Activated CD4-positive, alpha-beta T cell treated with anti-CD3 and anti-CD28 coated beads, Interleukin-2, amount 10 ng/mL, durations not matched to agents 7 days and 5 days (primary cell): ENCODE measurements at regions not wholly inside any gene's neighbourhood (a gene's known extent, or its start where the extent isn't known, plus 50 kb on each side); places are given as distances from the start of the nearest gene placed in this dataset.

ENCODE experiments used
- CTCF ChIA-PET: fragments of 350-600 bp; sonication (Branson Sonifier 250); formaldehyde crosslinking; loops from one replicate; lab custom pipeline; 2021; ENCODE audit warnings: antibody characterized with exemption; lab: Charles Lee
- POLR2A ChIA-PET: fragments of 350-600 bp; sonication (Branson Sonifier 250); formaldehyde crosslinking; loops from one replicate; lab custom pipeline; 2021; ENCODE audit warnings: antibody characterized with exemption; lab: Charles Lee
- DNase-seq: peaks from one replicate; pipeline ENCODE4 v3.0.0-alpha.2; 2020
- H3K27ac Mint-ChIP-seq: one replicate; pipeline ENCODE4 v1.8.0; 2021; ENCODE audit warnings: mild to moderate bottlenecking, moderate library complexity, mixed read lengths
- H3K27me3 Mint-ChIP-seq: one replicate; pipeline ENCODE4 v1.8.0; 2021; ENCODE audit warnings: mixed read lengths
- H3K36me3 Mint-ChIP-seq: one replicate; pipeline ENCODE4 v1.8.0; 2021; ENCODE audit warnings: low read depth, mixed read lengths
- H3K4me1 Mint-ChIP-seq: one replicate; pipeline ENCODE4 v1.8.0; 2021; ENCODE audit warnings: mixed read lengths
- H3K4me3 Mint-ChIP-seq: one replicate; pipeline ENCODE4 v1.8.0; 2021; ENCODE audit warnings: mild to moderate bottlenecking, moderate library complexity, mixed read lengths
- H3K9me3 Mint-ChIP-seq: one replicate; pipeline ENCODE4 v1.8.0; 2021; ENCODE audit warnings: mixed read lengths

DNA sequence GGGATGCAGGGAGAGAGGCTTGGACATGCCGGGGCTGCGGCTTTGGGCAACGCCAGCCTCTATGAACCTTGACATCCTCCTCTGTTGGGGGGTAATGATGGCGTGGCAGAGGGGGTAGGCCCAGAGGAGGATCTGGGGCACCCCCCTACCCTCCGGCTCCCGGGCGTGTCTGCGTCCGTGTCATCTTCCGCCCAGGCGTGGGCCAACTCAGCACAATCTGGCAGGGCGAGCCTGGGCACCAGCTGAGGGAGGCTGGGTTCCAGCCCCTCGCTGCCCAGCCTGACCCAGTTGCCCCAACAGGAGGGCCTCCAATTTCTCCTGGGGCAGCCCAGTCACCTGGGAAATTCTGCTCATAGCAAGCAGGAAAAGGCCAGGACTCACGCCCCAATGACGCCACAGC, 62.9 kb upstream of the IL17B start:
- no peaks in the 10 kb centered on the region for H3K36me3 Mint-ChIP-seq
- POLR2A ChIA-PET, result no interaction called here
- peaks cover 2% of the 10 kb centered on the region for H3K9me3 Mint-ChIP-seq
- H3K4me1 Mint-ChIP-seq, result peaks cover 17% of the 10 kb centered on the region
- no peak for DNase-seq
- no peak overlapping the region for H3K27ac Mint-ChIP-seq
- H3K27me3 Mint-ChIP-seq, result no peaks in the 10 kb centered on the region
- no peak overlapping the region for H3K4me3 Mint-ChIP-seq
- CTCF ChIA-PET, result interaction anchor here (0.5 to 6.2 kb wide), 15 partner anchors 8 to 203 kb away, joined by 3 to 33 read pairs (median 5); partner anchors contain the start of gene CSNK1A1

DNA sequence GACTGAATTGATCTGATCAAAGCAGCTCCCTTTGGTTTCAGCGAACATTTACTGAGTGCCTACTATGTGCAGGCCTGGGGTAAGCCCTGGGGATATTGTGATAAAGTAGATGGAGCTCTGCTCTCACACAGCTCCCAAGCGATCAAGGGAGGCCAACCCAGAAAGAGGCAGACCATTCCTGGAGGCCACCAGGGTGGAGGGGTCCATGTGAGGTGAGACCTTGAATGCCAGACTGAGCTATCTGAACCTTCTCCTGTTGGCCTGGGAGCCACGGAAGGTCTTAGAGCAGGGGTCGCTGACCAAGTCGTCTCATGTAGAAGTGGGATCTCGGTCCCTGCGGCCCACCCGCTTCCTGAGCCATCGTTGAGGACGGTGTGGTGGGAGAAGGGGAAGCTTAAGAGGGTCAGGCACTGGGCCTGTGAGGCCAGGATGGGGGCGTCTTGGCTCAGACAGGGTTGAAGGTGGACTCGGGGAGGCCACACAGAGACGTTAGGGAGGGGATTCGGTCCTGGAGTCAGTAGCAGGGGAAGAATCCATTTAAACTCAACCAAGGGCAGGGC, 62.2 kb upstream of the IL17B start:
- Mint-ChIP-seq H3K27ac (no peak overlapping the region), H3K9me3 (peaks cover 2% of the 10 kb centered on the region), H3K36me3 (no peaks in the 10 kb centered on the region), H3K4me3 (no peak overlapping the region), H3K4me1 (peaks cover 17% of the 10 kb centered on the region), H3K27me3 (no peaks in the 10 kb centered on the region)
- POLR2A ChIA-PET, result no interaction called here
- no peak for DNase-seq
- CTCF ChIA-PET, result interaction anchor here (0.5 to 5.7 kb wide), 14 partner anchors 10 to 203 kb away, joined by 3 to 21 read pairs (median 5); partner anchors contain the start of gene CSNK1A1

DNA sequence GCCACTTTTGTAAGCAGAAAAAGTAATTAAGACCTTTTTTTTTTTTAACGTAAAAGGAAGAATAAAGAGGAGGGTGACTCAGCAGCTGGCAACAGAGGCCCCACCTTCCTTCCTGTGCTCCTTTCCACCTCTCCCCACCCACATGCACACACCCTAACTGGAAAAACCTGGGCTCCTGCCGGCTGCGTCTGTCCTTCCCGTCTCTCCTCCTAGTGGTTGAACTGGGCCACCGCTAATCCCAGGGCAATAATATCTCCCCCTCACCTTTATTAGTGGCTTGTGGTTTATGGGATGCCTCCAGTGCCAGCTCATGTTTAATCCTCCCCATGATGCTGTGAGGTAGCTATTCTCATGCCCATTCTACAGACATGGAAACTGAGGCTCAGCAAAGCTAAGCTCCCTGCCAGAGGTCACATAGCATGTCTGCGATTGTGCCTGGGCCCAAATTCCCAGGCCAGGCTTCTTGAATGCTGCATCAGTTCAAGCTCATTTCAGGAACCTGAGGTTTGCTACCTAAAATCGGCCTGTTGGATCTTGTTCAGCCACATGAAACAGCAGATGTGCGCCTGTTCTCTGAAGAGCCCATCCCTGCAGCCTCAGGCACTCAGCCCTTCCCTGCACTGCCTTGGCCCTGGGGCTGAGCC, 60.9 kb upstream of the IL17B start:
- DNase-seq, result no peak
- POLR2A ChIA-PET, result interaction anchor here (0.6 to 0.7 kb wide), 2 partner anchors 73 to 1728 kb away, joined by 3 to 7 read pairs; no protein-coding TSS in a partner anchor
- Mint-ChIP-seq H3K9me3 (peaks cover 2% of the 10 kb centered on the region), H3K27ac (peak overlapping the region; percentile 76), H3K27me3 (no peaks in the 10 kb centered on the region), H3K4me3 (no peak overlapping the region), H3K4me1 (peaks cover 17% of the 10 kb centered on the region), H3K36me3 (no peaks in the 10 kb centered on the region)
- CTCF ChIA-PET, result interaction anchor here (1.1 to 5.7 kb wide), 6 partner anchors 9 to 179 kb away, joined by 3 to 21 read pairs (median 5); no protein-coding TSS in a partner anchor

DNA sequence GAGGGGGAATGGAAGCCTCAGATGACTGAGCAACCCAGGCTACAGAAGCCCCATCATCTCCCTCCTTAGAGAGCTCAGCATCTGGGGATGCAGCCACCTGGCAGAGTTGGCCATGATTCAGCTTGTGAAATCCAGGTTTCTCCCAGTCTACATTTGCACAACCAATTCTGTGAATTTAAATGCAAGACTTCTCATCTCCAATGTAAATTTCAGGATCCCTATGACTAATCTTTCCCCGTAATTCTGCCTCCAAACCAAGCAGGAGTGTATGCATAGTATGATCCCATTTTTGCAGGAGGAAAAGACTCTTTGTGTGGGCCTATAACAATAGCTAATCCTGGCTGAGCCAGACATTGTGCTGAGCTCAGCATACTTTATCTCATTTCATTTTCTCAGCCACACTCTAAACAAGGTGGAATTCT, 59.6 kb upstream of the IL17B start:
- DNase-seq, result no peak
- Mint-ChIP-seq H3K27ac (no peak overlapping the region), H3K27me3 (no peaks in the 10 kb centered on the region), H3K4me3 (no peak overlapping the region), H3K36me3 (no peaks in the 10 kb centered on the region), H3K9me3 (no peaks in the 10 kb centered on the region), H3K4me1 (peaks cover 17% of the 10 kb centered on the region)
- ChIA-PET CTCF (interaction anchor here (0.8 to 5.7 kb wide), 6 partner anchors 8 to 180 kb away, joined by 3 to 21 read pairs (median 6); no protein-coding TSS in a partner anchor), POLR2A (no interaction called here)

DNA sequence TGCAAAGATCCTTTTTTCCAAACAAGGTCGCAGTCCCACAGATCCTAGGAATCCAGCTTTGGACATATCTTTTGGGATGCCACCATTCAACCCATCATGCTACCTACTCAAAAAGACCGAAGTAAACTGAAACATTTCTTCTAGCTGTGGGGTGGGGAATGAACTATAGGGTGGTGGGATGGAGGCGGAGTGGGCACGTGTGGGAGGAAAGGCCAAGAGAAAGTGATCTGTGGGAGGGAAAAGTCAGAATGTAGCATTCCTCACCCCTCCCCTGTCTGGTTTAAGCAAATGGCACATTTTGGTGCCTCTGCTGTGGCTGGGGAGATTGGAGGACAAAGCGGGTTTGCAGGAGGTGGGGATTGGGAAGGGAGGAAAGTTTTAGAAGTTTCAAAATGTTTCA, 59.2 kb upstream of the IL17B start:
- Mint-ChIP-seq H3K36me3 (no peaks in the 10 kb centered on the region), H3K4me3 (no peak overlapping the region), H3K27ac (no peak overlapping the region), H3K9me3 (no peaks in the 10 kb centered on the region), H3K27me3 (no peaks in the 10 kb centered on the region), H3K4me1 (peaks cover 17% of the 10 kb centered on the region)
- POLR2A ChIA-PET, result no interaction called here
- CTCF ChIA-PET, result interaction anchor here (0.8 to 5.7 kb wide), 4 partner anchors 9 to 181 kb away, joined by 3 to 21 read pairs (median 6); no protein-coding TSS in a partner anchor
- DNase-seq, result no peak

DNA sequence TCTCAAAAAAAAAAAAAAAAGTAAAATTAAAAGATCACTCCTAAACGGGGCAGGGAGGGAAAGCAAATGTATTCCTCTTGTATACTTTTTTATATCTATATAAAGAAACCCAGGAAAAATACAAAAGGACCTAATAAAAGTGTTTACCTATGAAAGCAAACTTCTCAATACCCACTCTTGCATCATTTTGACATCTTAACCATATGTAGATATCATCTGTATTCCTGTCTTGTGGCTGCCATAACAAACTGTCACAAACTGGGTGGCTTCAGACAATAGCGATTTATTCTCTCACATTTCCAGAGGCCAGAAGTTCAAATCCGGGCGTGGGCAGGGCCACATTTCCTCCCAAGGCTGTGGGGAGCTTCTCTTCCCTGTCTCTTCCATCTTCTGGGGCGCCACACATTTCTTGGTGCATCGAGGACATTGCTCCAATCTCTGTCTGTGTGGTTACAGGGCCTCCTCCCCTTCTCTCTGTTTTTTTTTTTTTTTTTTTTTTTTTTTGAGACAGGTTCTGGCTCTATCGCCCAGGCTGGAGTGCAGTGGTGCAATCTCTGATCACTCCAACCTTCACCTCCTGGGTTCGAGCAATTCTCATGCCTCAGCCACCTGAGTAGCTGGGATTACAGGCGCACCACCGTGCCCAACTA, 58.4 kb upstream of the IL17B start:
- DNase-seq, result no peak
- no peak overlapping the region for H3K4me3 Mint-ChIP-seq
- no peaks in the 10 kb centered on the region for H3K27me3 Mint-ChIP-seq
- no peak overlapping the region for H3K27ac Mint-ChIP-seq
- POLR2A ChIA-PET, result no interaction called here
- no peaks in the 10 kb centered on the region for H3K36me3 Mint-ChIP-seq
- peaks cover 17% of the 10 kb centered on the region for H3K4me1 Mint-ChIP-seq
- no peaks in the 10 kb centered on the region for H3K9me3 Mint-ChIP-seq
- CTCF ChIA-PET, result interaction anchor here (1.0 kb wide), 1 partner anchor 10 kb away, joined by 5 read pairs; no protein-coding TSS in a partner anchor

DNA sequence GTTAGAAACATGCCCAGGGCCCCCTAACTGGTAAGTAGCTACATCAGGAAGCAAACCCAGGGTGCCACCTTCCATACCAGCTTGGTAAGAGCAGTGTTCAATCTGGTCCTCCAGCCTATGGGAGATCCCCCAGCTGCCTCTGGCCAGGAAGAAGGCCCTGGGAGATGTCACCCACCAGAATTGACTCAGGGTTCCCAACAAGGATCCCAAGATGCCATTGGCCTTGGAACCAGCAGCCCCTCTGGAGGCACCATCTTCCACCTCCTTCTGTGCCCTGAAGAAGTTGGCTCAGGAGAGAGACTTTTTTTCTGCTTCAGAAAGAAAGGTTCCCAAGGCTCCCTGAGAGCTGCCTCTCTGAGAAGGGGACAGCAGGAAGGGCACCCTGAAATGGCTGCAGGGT, 56.6 kb upstream of the IL17B start:
- no peaks in the 10 kb centered on the region for H3K36me3 Mint-ChIP-seq
- no peak overlapping the region for H3K27ac Mint-ChIP-seq
- ChIA-PET POLR2A (no interaction called here), CTCF (interaction anchor here (1.2 to 4.1 kb wide), 5 partner anchors 9 to 126 kb away, joined by 4 to 33 read pairs (median 5); partner anchors contain the start of gene CSNK1A1)
- peaks cover 21% of the 10 kb centered on the region for H3K4me1 Mint-ChIP-seq
- H3K9me3 Mint-ChIP-seq, result no peaks in the 10 kb centered on the region
- DNase-seq, result no peak
- H3K27me3 Mint-ChIP-seq, result no peaks in the 10 kb centered on the region
- H3K4me3 Mint-ChIP-seq, result no peak overlapping the region

DNA sequence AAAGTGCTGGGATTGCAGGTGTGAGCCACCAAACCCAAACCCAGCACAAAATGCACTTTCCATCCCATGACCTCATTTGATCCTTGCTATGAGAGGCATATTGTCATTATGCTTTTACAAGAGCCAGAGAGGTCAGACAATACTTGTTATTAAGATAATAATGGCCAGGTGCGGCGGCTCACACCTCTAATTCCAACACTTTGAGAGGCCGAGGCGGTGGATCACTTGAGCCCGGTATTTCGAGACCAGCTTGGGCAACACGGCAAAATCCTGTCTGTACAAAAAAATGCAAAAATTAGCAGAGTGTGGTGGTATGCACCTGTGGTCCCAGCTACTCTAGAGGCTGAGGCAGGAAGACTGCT, 55.9 kb upstream of the IL17B start:
- Mint-ChIP-seq H3K36me3 (no peaks in the 10 kb centered on the region), H3K9me3 (no peaks in the 10 kb centered on the region), H3K27ac (no peak overlapping the region), H3K27me3 (no peaks in the 10 kb centered on the region), H3K4me1 (peaks cover 20% of the 10 kb centered on the region), H3K4me3 (no peak overlapping the region)
- CTCF ChIA-PET, result interaction anchor here (1.0 to 4.1 kb wide), 10 partner anchors 10 to 143 kb away, joined by 3 to 33 read pairs (median 4); partner anchors contain the start of gene CSNK1A1
- DNase-seq, result no peak
- POLR2A ChIA-PET, result no interaction called here

DNA sequence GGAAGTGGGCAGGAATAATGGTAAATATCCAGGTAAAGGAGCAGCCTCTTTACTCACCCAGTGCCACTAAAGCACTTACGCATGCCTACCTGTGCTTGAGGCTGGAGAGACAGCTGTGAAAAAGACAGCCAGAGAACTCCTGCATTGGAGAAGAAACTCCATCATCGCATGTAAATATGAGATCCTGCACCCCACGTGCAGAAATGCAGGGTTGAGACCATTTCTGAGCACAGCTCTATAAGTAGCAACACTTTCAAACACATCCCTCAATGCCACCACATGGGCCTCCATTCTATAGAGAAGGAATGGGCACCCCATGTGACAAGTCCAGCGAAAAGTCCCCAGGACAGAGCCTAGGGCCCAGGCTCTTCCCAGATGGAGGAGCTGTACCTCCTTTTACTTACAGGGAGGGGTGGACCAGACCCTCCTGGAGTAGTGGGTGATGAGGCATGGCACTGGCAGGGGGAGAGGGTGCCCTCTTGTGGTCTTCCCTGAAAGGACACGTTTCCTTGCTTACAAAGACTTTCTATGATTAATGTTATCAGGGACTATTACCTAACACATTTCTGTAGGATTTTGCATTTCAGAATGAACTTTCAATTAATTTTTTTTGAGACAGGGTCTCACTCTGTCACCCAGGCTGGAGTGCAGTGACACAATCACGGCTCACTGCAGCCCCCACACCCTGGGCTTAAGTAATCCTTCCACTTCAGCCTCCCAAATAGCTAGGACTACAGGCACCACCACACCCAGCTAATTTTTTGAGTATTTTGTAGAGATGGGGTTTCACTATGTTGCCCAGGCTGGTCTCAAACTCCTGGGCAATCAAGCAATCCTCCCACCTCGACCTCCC, 55.3 kb upstream of the IL17B start:
- ChIA-PET POLR2A (no interaction called here), CTCF (interaction anchor here (0.8 to 4.1 kb wide), 18 partner anchors 9 to 143 kb away, joined by 3 to 33 read pairs (median 3); partner anchors contain the start of gene CSNK1A1)
- DNase-seq, result peak; percentile 61
- Mint-ChIP-seq H3K9me3 (no peaks in the 10 kb centered on the region), H3K36me3 (no peaks in the 10 kb centered on the region), H3K4me3 (no peak overlapping the region), H3K4me1 (peaks cover 17% of the 10 kb centered on the region), H3K27ac (no peak overlapping the region), H3K27me3 (no peaks in the 10 kb centered on the region)

DNA sequence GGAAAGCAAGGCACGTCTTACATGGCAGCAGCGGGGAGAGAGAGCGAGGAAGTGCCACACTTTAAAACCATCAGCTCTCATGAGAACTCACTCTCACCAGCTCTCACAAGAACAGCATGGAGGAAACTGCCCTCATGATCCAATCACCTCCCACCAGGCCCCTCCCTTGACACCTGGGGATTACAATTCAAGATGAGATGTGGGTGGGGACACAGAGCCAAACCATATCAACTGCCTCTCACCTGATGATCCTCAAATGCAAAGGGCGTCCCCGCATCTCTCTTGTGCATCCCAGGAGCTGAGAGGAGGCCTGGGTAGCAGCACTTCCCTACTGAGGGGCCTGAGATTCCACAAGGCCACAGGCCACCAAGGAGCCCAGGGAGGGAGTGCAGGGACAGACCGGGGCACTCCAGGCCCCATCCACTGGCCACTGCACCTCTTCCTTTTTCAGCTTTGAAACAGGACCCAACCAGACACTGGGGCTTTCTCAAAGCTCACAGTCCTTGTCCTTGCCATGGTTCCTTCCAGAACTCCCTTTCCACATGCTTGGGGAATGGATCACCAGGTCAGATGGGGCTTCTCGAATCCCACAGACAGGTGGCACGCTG, 54.5 kb upstream of the IL17B start:
- Mint-ChIP-seq H3K9me3 (no peaks in the 10 kb centered on the region), H3K27ac (no peak overlapping the region)
- no peak for DNase-seq

DNA sequence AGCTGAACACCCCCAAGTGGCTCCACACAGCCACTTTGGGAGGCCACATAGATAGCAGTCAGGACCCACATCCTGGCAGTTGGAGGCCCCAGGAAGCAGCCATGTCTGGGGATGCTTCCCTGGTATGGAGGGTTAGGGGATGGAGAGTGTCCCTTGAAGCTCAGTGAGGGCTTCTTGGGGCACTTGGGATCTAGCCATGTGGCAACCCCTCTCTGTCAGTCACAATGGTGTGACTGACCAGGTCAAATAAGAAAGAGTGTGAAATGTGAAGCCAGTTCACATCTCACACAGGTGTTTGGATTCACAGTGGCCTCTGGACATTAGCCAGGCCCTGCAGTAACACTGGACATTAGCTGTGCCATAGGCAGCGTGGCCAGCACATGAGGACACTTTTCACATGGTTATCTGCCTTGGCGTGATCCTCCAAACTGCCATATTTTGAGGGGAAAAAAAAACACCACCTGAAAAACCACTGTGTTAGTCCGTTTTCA, 53.9 kb upstream of the IL17B start:
- Mint-ChIP-seq H3K27me3 (no peaks in the 10 kb centered on the region), H3K4me1 (peaks cover 14% of the 10 kb centered on the region), H3K9me3 (no peaks in the 10 kb centered on the region), H3K27ac (no peak overlapping the region), H3K4me3 (no peak overlapping the region), H3K36me3 (no peaks in the 10 kb centered on the region)
- DNase-seq, result no peak
- CTCF ChIA-PET, result interaction anchor here (0.8 to 4.1 kb wide), 5 partner anchors 12 to 436 kb away, joined by 3 to 33 read pairs (median 3); no protein-coding TSS in a partner anchor
- POLR2A ChIA-PET, result no interaction called here

More for the DNA sequence above, 54.5 kb upstream of the IL17B start:
- CTCF ChIA-PET, result interaction anchor here (0.8 to 4.1 kb wide), 14 partner anchors 11 to 144 kb away, joined by 3 to 33 read pairs (median 3); partner anchors contain the start of gene CSNK1A1
- POLR2A ChIA-PET, result no interaction called here
- H3K36me3 Mint-ChIP-seq, result no peaks in the 10 kb centered on the region
- peaks cover 14% of the 10 kb centered on the region for H3K4me1 Mint-ChIP-seq
- no peaks in the 10 kb centered on the region for H3K27me3 Mint-ChIP-seq
- H3K4me3 Mint-ChIP-seq, result no peak overlapping the region
